GM12873 (cell line): ENCODE measurements at regions not wholly inside any gene's neighbourhood (a gene's known extent, or its start where the extent isn't known, plus 50 kb on each side); places are given as distances from the start of the nearest gene placed in this dataset.

Experiments
- TF ChIP-seq, protein P1 (sequence below): IDR thresholded peaks from 2 replicates; pipeline ENCODE4 v1.5.1; 2012; ENCODE audit warnings: low read depth, mild to moderate bottlenecking, moderate library complexity, low read length, control low read depth; ENCODE audit not compliant: insufficient read depth; ENCODE audit errors: missing control alignments

DNA sequence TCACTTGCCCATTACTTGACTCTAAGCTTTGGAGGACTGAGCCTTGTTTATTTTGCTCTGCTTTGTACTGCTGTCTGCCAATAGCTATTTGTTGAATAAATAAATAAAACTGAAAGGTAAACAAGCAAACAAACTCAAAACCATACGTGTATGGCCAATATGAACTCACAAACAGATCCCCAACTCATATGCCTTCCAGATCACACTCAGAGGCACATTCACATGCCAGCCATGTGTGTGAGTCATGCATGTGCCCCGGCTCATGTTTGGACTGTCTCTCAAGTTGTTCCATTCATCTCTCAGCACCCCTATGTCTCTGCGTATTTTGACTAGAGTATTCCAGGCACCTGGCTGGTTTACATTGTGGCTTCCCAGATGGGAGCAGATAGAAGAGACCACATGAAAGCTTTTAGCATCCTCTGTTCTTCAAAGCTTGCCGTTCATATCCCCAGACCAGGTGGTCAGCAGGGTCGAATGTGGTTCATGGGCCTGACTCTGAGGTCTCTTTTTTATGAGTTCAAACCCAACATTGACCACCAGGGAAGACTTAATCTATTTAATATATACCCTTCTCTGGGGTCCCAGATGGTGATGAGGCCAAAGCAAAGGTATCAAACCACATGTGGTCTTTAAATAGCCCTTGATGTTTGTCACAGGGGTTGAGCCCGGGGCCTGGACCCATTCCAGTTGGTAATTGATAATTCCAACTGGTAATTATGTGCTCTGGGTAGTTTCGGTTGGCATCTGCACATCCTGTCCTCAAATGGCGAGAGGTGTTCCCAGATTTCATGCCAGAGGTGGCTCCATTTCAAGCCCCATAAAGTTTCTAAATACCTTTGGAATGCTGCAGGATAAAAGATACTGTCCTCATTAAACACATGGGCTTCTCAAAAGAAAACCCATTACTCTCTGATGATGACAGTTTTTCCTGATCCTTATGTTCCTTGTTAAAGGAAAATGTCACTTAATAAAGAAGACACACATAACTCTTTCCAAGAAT, 287.3 kb upstream of the MAF start:
- TF ChIP-seq, protein P1, sequence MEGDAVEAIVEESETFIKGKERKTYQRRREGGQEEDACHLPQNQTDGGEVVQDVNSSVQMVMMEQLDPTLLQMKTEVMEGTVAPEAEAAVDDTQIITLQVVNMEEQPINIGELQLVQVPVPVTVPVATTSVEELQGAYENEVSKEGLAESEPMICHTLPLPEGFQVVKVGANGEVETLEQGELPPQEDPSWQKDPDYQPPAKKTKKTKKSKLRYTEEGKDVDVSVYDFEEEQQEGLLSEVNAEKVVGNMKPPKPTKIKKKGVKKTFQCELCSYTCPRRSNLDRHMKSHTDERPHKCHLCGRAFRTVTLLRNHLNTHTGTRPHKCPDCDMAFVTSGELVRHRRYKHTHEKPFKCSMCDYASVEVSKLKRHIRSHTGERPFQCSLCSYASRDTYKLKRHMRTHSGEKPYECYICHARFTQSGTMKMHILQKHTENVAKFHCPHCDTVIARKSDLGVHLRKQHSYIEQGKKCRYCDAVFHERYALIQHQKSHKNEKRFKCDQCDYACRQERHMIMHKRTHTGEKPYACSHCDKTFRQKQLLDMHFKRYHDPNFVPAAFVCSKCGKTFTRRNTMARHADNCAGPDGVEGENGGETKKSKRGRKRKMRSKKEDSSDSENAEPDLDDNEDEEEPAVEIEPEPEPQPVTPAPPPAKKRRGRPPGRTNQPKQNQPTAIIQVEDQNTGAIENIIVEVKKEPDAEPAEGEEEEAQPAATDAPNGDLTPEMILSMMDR, result no peak

DNA sequence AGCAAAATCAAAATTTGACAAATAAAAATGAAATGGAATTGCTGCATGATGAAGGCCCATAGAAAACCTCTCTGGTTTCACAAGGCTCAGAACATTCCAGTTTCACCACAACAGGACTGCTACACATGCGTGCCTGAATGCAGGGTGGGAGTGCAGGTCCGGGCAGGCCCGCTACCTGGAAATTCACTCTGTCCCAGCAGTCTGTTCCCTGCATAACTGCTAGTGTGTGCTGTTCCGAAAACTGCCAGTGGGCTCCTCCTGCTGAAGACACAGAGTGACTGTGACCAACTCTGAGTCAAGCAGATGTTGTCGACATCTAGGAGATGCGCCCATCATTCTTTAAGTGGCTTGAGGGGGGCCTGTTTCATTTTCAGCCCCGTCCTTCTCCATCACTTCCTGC, 284.8 kb upstream of the MAF start:
- TF ChIP-seq, protein P1, result no peak

DNA sequence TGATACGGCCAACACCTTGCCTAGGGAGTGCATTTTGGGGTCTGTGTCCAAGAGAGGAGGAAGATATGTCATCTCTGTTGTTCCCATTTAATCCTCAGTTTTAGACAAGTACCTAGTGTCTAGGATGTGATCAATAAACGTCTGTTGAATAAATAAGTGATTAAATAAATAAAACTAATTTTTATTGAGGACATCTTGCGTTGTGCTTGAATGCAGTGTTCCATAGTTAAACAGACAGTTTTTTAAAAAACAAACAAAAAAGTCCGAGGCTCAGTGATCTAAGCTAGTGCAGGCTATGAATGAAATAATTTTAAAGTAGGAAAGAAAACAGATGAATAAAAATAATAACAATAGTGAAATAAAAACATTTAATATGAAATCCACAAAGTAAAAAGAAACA, 283.0 kb upstream of the MAF start:
- TF ChIP-seq, protein P1, result no peak

DNA sequence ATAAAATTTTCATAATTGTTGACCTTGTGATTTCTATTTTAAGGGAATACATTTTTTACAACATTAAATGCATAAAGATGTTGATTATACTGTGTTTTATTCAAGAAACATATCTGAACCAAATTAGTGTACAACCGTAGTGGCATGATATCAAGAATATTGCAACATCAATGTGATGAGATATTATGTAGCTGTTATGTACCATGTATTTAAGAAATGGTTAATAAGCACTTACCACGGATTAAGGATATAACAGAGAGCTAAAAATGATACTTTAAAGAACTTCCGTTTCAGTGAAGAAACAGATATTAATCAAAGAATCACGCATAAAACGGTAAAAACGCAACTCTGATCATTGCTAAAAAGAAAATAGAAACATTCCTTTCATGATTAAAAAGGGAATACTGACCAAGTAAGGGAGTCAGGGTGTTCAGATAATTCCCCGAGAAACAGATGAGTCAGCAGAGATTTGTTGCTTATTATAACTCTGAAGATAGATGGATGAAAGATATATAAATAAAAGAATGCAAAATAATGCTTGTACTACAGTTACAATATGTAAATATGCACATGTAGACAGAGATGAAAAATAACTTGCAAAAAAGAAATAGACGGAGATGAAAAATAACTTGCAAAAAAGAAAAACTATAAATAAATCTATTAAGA, 281.9 kb upstream of the MAF start:
- TF ChIP-seq, protein P1, result no peak

DNA sequence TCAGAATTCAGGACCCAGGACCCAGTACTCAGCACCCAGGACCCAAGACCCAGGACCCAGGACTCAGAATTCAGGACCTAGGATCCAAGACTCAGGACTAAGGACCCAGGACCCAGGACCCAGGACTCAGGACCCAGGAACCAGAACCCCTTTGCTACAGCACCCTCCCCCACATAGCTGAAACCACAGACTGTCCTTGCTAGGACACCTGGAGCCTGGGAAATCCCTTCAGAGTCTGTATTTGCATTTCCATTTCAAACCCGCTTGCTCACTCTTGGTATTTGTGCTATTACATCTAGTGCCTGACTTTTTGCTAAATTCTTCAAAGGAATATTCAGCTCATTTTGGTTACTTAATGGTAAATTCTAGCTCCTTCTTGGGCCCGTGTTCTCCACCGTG, 275.8 kb upstream of the MAF start:
- TF ChIP-seq, protein P1, result no peak

DNA sequence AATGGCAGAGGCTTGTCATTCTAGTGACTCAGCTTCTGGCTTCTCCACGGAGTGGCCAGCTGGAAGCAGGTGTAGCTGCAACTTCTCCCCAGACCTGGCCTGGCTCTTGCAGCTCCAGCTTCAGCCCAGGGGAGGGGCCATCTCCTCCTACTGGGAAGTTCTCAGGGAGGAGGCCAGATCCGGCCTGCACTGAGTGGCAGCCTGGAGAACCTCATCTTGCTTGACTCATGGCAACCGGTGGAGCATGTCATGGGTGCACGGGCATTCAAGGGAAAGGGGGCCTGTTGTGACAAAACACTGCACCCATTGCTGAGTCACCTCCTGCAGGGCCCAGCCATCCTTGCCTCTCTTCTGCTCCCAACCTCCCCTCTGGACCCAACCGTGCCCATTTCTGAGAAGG, 273.9 kb upstream of the MAF start:
- TF ChIP-seq, protein P1, result no peak

DNA sequence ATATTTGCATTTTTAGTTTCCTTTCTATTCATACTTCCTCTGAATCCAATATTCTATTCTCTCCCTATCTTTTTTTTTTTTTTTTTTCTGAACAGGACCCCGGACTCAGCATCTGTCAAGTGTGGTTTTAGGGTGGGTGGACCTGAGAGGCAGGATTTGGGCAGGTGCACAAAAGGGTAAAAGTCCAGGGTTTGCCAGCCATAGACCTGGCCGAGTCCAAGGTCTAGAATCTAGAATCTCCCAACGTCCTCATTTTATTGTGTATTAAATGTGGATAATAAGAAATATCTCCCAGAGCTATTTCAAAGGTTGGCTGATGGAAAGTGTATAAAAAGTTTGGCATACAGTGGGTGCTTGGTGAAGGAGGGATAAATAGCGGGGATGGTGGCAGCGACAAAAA, 273.3 kb upstream of the MAF start:
- TF ChIP-seq, protein P1, result no peak
